DOHH2 (cell line): ENCODE measurements at regions not wholly inside any gene's neighbourhood (a gene's known extent, or its start where the extent isn't known, plus 50 kb on each side); places are given as distances from the start of the nearest gene placed in this dataset.
"Not testable (repeated sequence)": the region's sequence is repeated elsewhere in the genome, so short reads cannot be mapped to it uniquely, and the experiment has no call there.

ENCODE experiments used
- H3F3A ChIP-seq: fragments of 200-600 bp; sonication (generic), shearing (Covaris generic); 2 replicates; pipeline ENCODE4 v1.6.0; 2016; ENCODE audit warnings: antibody characterized with exemption, mild to moderate bottlenecking; ENCODE audit not compliant: control insufficient read depth, insufficient read depth
- H3K27ac ChIP-seq: fragments of 200-600 bp; sonication (generic); 2 replicates; pipeline ENCODE4 v1.5.1; 2014; ENCODE audit warnings: low read depth, mild to moderate bottlenecking, low read length, moderate library complexity
- H3K27me3 ChIP-seq: fragments of 200-600 bp; sonication (generic); 2 replicates; pipeline ENCODE4 v1.6.1; 2014; ENCODE audit warnings: mild to moderate bottlenecking, low read length, mixed read lengths; ENCODE audit not compliant: control insufficient read depth
- H3K36me3 ChIP-seq: fragments of 200-600 bp; sonication (generic); 2 replicates; pipeline ENCODE4 v1.6.1; 2014; ENCODE audit warnings: mild to moderate bottlenecking, low read length, moderate library complexity, mixed read lengths; ENCODE audit not compliant: control insufficient read depth
- H3K4me1 ChIP-seq: fragments of 200-600 bp; sonication (generic); 2 replicates; pipeline ENCODE4 v1.6.1; 2014; ENCODE audit warnings: mild to moderate bottlenecking, low read length, mixed read lengths; ENCODE audit not compliant: control insufficient read depth
- H3K4me2 ChIP-seq: fragments of 200-600 bp; sonication (generic); 2 replicates; pipeline ENCODE4 v1.6.0; 2014; ENCODE audit warnings: mild to moderate bottlenecking, low read length, moderate library complexity
- H3K4me3 ChIP-seq: fragments of 200-600 bp; sonication (generic); 2 replicates; pipeline ENCODE4 v1.5.1; 2014; ENCODE audit warnings: mild to moderate bottlenecking, low read length, mixed read lengths
- H3K79me2 ChIP-seq: fragments of 200-600 bp; sonication (generic); 2 replicates; pipeline ENCODE4 v1.6.1; 2014; ENCODE audit warnings: mild to moderate bottlenecking, low read length, mixed read lengths; ENCODE audit not compliant: control insufficient read depth
- H3K9me2 ChIP-seq: fragments of 200-600 bp; sonication (generic); replicated peaks from 2 replicates; pipeline ENCODE4 v1.6.1; 2014; ENCODE audit warnings: mild to moderate bottlenecking, low read length, mixed read lengths; ENCODE audit not compliant: control insufficient read depth
- H3K9me3 ChIP-seq: fragments of 200-600 bp; sonication (generic); 2 replicates; pipeline ENCODE4 v1.6.1; 2014; ENCODE audit warnings: antibody characterized with exemption, low read length, mixed read lengths; ENCODE audit not compliant: control insufficient read depth, insufficient read depth
- H4K20me1 ChIP-seq: fragments of 200-600 bp; sonication (generic); 2 replicates; pipeline ENCODE4 v1.6.0; 2014; ENCODE audit warnings: low read depth, mild to moderate bottlenecking, antibody characterized with exemption, low read length, moderate library complexity; ENCODE audit not compliant: control insufficient read depth, insufficient read depth
- EZH2phosphoT487 ChIP-seq: fragments of 200-600 bp; sonication (generic); IDR thresholded peaks from 2 replicates; pipeline ENCODE4 v1.6.1; 2017; ENCODE audit warnings: borderline replicate concordance, mild to moderate bottlenecking, antibody characterized with exemption, low read length, moderate library complexity, mixed read lengths
- TF ChIP-seq, protein P1 (sequence below): fragments of 200-600 bp; sonication (generic); IDR thresholded peaks from one replicate; pipeline ENCODE4 v1.5.1; 2014; ENCODE audit warnings: antibody characterized with exemption, mild to moderate bottlenecking, low read depth, low read length; ENCODE audit not compliant: poor library complexity, severe bottlenecking

- no peaks in the 10 kb centered on the region for H3K79me2 ChIP-seq
- no peak overlapping the region for H3K4me2 ChIP-seq
- H3K9me3 ChIP-seq: peaks cover 4% of the 10 kb centered on the region; the same call in 1 of the 2 replicates
- peaks cover 4% of the 10 kb centered on the region for H3K4me1 ChIP-seq
- no peak overlapping the region for H3K4me3 ChIP-seq
- TF ChIP-seq, protein P1, sequence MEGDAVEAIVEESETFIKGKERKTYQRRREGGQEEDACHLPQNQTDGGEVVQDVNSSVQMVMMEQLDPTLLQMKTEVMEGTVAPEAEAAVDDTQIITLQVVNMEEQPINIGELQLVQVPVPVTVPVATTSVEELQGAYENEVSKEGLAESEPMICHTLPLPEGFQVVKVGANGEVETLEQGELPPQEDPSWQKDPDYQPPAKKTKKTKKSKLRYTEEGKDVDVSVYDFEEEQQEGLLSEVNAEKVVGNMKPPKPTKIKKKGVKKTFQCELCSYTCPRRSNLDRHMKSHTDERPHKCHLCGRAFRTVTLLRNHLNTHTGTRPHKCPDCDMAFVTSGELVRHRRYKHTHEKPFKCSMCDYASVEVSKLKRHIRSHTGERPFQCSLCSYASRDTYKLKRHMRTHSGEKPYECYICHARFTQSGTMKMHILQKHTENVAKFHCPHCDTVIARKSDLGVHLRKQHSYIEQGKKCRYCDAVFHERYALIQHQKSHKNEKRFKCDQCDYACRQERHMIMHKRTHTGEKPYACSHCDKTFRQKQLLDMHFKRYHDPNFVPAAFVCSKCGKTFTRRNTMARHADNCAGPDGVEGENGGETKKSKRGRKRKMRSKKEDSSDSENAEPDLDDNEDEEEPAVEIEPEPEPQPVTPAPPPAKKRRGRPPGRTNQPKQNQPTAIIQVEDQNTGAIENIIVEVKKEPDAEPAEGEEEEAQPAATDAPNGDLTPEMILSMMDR: no peak
- TF ChIP-seq EZH2phosphoT487: no peak
- H3K27ac ChIP-seq: no peak overlapping the region
- no peaks in the 10 kb centered on the region for H3K27me3 ChIP-seq
- H3K36me3 ChIP-seq: no peaks in the 10 kb centered on the region
- no peaks in the 10 kb centered on the region for H4K20me1 ChIP-seq
- no peaks in the 10 kb centered on the region for H3F3A ChIP-seq
- no peaks in the 10 kb centered on the region for H3K9me2 ChIP-seq
Measured at GRCh38 chr14:89095036-89095435, 270.6 kb downstream of the TTC8 start.

GRCh38 chr14:89096946-89097345 lies 272.5 kb downstream of the TTC8 start:
- peaks cover 4% of the 10 kb centered on the region for H3K4me1 ChIP-seq
- no peaks in the 10 kb centered on the region for H3K79me2 ChIP-seq
- no peaks in the 10 kb centered on the region for H3F3A ChIP-seq
- no peaks in the 10 kb centered on the region for H4K20me1 ChIP-seq
- H3K27me3 ChIP-seq: no peaks in the 10 kb centered on the region
- peaks cover 4% of the 10 kb centered on the region; the same call in 1 of the 2 replicates for H3K9me3 ChIP-seq
- H3K4me3 ChIP-seq: no peak overlapping the region
- no peaks in the 10 kb centered on the region for H3K36me3 ChIP-seq
- no peak overlapping the region for H3K27ac ChIP-seq
- no peak overlapping the region for H3K4me2 ChIP-seq
- TF ChIP-seq EZH2phosphoT487: no peak
- TF ChIP-seq, protein P1: no peak
- no peaks in the 10 kb centered on the region for H3K9me2 ChIP-seq

DNA sequence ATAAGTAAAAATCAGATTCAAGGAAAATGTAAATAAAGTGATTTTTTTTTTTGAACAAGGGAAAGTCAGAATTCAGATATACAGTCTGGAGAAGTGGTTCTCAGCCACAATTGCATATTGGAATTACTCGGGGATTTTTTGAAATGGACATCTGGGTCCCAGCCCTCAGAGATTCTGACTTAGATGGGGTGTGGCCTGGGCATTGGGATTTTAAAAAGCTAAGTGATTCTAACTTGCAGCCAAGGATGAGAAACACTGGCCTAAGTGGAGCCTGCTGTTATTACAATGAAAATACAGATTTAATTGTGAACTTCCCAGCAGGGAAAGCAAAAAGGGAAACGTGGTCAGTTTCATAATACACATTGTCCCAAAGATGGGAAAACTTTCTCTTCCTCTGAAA lies 273.8 kb downstream of the TTC8 start:
- no peaks in the 10 kb centered on the region for H3K9me2 ChIP-seq
- TF ChIP-seq, protein P1: no peak
- TF ChIP-seq EZH2phosphoT487: no peak
- H3K36me3 ChIP-seq: no peaks in the 10 kb centered on the region
- H3K4me3 ChIP-seq: no peak overlapping the region
- peaks cover 4% of the 10 kb centered on the region for H3K4me1 ChIP-seq
- H3K4me2 ChIP-seq: no peak overlapping the region
- no peaks in the 10 kb centered on the region for H3F3A ChIP-seq
- no peaks in the 10 kb centered on the region for H3K79me2 ChIP-seq
- H3K27me3 ChIP-seq: no peaks in the 10 kb centered on the region
- no peak overlapping the region for H3K27ac ChIP-seq
- H3K9me3 ChIP-seq: no peaks in the 10 kb centered on the region
- H4K20me1 ChIP-seq: no peaks in the 10 kb centered on the region

DNA sequence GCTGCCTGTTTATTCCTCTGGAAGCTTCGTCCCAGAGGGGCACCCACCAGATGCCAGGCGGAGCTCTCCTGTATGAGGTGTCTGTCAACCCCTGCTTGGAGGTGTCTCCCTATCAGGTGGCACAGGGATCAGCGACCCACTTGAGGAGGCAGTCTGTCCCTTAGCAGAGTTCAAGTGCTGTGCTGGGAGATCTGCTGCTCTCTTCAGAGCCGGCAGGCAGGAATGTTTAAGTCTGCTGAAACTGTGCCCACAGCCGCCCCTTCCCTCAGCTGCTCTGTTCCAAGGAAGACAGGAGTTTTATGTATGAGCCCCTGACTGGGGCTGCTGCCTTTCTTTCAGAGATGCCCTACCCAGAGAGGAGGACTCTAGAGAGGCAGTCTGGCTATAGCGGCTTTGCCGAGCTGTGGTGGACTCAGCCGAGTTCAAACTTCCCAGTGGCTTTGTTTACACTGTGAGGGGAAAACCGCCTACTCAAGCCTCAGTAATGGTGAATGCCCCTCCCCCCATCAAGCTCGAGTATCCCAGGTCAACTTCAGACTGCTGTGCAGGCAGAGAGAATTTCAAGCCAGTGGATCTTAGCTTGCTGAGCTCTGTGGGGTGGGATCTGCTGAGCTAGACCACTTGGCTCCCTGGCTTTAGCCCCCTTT lies 279.8 kb downstream of the TTC8 start:
- not testable (repeated sequence) for H3K36me3 ChIP-seq, H4K20me1 ChIP-seq, H3K9me3 ChIP-seq, H3K9me2 ChIP-seq, H3K4me3 ChIP-seq, H3K4me1 ChIP-seq, H3K4me2 ChIP-seq, H3K79me2 ChIP-seq, H3K27ac ChIP-seq, H3F3A ChIP-seq, H3K27me3 ChIP-seq

DNA sequence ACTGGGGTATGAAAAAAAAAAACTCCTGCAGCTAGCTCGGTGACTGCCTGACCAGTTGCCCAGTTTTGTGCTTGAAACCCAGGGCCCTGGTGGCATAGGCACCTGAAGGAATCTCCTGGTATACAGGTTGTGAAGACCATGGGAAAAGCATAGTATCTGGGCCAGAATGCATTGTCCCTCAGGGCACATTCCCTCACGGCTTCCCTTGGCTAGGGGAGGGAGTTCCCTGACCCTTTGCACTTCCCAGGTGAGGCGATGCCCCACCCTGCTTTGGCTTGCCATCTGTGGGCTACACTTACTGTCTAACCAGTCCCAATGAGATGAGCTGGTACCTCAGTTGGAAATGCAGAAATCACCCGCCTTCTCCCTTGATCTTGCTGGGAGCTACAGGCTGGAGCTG lies 280.4 kb downstream of the TTC8 start:
- H3K36me3 ChIP-seq, H3K4me2 ChIP-seq, H3K4me1 ChIP-seq, H3K9me3 ChIP-seq, H3K9me2 ChIP-seq, H3K27me3 ChIP-seq, H3K4me3 ChIP-seq, H3F3A ChIP-seq, H3K79me2 ChIP-seq, H4K20me1 ChIP-seq, H3K27ac ChIP-seq: not testable (repeated sequence)
